Stimulated activated CD4-positive, alpha-beta T cell treated with anti-CD3 and anti-CD28 coated beads, Interleukin-12 subunit alpha, Interleukin-12 subunit beta, amount 100 ng/mL, for 4 hours (primary cell): ENCODE measurements at regions not wholly inside any gene's neighbourhood (a gene's known extent, or its start where the extent isn't known, plus 50 kb on each side); places are given as distances from the start of the nearest gene placed in this dataset.
"Not testable (repeated sequence)": the region's sequence is repeated elsewhere in the genome, so short reads cannot be mapped to it uniquely, and the experiment has no call there.

ENCODE experiments used
- DNase-seq: peaks from one replicate; pipeline ENCODE4 v3.0.0-alpha.2; 2020

DNA sequence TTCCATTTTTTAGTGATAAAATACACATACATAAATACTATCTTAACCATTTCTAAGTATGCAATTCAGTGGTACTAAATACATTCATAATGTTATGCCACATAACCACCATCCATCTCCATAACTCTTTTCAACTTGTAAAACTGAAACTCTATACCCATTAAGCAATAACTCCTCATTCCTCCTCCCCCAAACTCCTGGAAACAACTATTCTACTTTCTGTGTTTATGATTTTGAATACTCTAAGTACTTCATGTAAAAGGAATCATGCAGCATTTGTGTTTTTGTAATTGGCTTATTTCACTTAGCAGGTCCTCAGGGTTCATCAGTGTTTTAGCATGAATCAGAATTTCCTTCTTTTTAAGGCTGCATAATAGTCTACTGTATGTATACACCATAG, 131.8 kb downstream of the TES start:
- DNase-seq, result no peak

GRCh38 chr7:116347151-116347832, 137.0 kb downstream of the TES start:
- DNase-seq, result no peak

DNA sequence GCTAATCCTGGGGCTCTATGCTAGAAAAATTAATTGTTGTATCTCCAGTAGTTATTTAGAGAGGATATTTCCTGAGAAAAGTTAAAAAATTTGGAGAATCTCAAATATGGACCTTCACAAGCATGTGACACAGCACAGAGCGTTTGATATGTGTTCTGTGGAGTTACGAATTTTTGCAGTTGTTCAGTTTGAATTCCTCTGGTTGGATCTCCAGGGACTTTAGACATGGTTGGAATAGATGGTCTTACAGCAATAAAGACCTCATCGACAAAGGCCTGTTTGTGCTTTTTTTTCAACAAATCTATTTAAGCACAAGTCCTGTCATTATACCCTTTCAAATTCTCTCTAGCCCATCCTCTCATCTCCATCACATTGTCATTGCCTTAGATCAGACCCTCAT, 138.0 kb downstream of the TES start:
- DNase-seq, result no peak

GRCh38 chr7:116351966-116352365, 141.6 kb downstream of the TES start:
- DNase-seq, result no peak

DNA sequence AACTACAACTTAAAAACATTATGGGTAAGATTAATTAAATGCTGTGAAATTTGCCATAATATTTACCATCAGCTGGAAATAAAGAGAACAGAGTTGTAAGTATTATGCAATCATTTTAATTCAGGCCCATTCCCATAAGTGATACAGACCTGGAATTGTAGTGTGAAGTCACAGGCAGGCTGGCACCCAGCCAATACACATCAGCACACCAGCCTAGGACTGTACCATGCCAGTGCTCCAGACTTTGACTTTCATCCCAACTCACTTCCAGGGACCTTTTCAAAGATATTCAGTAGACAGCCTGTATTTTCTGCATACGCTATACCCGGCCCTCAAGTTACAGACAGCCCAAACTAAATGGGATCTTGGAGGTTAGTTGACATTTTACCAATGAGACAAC, 143.3 kb downstream of the TES start:
- DNase-seq, result no peak

- DNase-seq, result no peak
Measured at GRCh38 chr7:116354171-116354545, 143.8 kb downstream of the TES start.

DNA sequence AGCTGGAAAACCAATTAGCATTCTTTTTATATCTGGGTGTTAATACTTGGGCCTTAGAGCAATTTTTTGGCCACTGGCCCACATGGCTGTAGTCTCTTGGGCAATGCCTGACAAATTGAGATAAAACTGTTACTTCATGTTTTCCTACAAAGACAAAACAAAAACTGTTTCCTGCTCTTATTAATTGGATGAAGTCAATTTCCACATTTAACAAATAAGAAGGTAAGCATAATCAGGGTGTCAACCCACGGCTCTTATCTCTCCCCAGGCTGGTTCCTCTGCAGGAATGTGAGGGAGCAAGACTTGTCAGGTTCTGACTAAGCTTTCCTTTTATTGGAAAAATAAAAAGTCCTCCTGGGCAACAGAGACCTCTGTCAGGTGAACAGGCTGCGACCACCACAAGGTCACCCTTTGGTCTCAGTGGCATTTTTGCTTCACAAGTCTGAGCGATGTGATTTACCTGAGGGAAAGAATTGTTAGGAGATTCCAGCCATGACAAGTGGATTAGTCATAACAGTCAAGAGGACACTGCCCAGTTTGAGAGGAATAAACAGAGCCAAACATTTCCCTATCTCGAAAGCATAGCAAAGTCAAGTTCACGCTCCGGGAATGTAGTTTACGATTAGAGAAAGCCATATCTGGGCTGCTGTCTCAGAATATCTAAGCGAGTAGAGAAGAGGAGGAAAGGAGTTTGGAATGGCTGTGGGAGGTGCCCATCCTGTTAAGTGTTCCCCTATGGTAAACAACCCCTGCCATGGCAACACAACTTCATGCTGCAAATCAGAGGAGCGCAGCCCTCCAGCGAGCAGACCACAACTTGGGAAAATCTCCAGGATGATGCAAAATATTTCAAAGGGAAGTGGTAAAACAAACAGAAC, 144.4 kb downstream of the TES start:
- no peak for DNase-seq

DNA sequence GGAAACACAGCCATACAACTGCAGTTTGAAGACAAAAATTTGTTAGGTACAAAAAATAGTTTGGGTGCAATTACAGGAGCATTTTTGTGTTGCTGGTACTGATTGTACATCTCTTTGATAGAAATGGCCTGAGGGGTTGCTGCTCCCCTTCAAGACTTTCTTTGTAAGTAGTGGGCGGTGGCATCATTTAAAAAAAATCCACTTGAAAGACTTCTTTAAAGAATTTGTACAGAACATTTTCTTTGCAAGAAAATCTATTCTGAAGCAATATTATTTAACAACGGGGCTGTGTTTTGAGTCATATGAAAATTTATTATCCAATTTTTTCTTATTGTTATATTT, 144.1 kb upstream of the CAV2 start:
- no peak for DNase-seq

- DNase-seq, result no peak
Measured at GRCh38 chr7:116356333-116356965, 143.1 kb upstream of the CAV2 start.

DNA sequence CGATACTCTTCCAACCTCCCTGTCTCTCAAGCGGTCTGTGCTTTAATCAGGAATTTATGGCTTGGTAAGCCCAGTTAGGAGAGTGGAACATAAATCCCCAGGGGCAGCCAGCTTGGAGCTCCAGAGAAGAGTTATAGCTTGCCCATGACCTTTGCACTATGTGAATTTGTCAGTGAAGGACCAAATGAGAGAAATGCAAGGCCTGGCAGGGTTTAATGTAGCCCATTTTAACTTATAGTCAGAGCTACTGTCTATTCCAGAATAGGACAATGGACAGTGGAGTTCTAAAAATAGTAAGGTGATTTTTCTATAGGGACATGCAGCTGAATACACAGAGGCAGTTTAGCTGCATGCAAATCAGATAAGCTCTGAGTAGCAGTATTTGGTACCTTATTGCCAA, 142.6 kb upstream of the CAV2 start:
- DNase-seq, result no peak

DNA sequence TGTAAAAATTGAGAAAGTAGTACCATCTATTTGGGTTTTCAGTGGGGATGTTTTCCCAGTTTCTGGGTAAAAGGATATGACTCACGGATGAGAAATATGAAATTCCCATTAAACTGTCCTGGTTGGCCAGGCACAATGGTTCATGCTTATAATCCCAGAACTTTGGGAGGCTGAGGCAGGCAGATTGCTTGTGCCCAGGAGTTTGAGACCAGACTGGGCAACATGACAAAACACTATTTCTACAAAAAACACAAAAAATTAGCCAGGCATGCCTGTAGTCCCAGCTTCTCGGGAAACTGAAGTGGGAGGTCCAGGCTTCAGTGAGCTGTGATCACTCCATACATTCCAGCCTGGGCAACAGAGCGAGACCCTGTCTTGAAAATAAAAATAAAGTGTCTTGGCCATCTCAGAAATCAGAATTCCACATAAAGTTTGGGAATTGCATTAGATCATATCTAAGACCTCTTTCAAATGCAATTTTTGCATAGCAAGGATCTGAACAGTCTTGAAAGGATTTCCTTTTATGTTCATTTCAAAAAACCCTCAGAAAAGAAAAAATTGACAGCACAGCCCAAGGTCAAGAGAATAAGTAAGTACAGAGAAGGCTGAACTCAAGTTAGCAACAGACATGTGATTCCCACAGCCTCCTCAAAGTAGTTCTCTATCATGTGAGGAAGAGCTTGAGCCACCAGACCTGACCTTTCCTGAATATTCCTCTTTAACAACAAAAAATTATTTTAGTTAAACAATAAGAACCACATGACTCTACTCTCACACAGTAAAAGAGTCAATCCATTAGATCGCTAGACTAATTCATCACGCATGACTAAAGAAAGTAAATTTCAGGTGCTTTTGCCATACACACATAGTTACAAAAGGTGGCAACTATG, 141.5 kb upstream of the CAV2 start:
- DNase-seq, result no peak

DNA sequence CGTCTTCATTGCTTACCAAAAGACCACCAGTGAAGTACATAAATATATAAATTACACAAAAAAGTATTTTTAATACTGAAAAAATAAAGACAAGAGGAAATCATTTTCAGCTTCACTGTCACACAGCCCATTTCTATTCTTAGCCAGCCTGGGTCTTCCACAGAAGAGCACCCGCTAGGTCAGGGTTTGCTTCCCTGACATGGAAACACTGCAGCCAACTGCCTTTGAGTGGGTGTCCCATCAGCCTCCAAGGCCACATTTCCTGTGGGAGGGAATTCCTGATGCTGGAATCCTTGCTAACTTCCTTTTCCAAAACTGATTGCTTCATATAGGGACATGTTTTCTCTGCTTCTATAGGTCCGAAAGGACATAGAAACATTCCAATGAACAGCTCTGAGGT, 137.8 kb upstream of the CAV2 start:
- no peak for DNase-seq

DNA sequence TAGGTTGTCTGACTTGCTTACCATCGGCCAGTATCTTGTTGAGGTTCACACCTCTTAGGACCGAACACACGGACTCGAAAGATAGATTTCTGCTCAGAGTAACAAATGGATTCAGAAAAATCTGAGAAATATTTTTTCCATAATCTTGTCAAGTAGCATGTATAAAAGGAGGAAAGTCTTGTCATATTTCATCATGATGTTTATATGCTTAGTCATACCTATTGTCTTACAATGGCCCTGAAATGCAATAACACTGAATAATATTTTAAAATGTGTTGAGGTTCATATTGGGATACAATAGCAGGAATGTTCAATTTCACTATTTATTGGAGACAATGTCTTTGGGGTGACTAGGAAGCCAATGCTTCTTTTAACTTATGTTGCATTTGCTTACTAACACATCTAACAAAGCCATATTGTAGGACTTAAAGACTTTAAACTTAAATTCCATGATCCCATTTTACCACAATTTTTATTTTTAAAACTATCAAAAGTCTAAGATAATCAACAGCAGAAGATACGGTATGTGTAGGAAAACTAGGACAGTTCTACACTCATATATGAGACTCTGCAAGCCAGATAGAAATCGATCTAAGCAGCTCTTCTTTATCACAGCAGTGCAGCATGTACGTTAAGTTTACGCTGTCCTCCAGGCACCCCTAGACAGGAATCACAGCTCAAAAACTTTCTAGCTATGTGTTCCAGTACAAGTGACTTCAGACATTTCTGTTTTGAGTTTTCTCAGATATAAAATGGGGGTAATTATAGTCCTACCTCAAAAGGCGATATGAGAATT, 135.7 kb upstream of the CAV2 start:
- DNase-seq, result no peak

DNA sequence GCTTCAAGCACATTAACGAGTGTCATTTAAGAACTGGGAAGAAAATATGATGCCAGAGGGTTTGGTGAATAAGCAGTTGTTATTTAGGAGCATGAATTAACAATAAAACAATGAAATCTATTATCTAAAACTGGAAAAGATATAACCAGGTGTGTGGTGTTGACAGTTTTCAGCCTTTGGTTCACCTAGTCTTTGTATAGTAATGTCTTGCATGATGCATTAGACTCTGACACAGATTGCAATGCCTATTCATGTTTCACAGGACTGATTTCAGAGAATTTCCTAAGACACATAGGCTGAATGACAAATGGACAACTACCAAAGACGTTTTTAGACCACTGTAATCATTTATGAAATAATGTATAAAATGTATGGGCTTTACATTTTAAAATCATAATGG, 135.1 kb upstream of the CAV2 start:
- DNase-seq, result no peak

DNA sequence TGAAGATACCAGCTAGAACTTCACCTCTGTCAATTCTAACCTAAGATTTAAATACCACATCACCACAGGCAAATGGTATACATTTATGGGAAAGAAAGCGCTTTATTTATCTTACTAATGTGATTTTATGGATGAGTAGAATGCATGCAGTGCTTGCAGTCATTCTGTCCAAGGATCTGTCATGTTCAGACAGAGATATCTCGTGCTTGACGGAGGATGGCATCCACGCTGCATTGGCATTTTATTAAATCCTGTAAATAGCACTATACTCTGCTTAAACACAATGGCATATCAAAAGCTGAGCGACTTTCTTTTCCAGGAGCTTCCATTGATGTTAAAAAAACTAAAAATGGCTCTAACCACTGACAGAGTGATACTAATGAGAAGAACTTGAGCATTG, 133.7 kb upstream of the CAV2 start:
- DNase-seq, result no peak

DNA sequence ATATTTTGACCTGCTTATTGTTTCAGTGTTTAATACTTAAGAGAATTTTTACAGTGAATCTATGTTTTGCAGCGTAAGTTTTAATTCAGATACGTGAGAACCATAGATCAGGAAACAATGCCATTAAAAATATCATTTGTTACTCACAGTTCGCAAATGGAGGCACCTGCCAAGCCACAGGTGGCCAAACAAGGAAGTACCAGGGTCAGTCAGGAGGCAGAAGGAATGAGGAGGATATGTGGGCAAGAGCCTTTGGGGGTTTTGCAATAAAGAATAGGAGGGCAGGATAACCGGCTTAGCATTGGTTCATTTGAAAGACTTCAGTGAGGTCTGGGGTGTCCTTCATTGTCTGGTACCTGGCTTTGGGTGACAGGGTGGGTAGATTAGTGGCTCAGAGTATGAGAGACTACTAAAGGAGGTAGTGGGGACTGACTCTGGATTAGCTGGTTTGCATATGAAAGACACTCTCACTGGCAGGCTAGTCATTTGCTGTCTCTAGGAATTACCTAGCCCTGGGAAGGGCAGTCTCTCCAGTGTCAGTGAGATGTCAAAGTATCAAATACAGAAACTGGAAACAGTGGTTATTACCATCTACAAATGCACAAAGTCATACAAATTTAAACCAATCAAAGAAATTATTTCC, 132.2 kb upstream of the CAV2 start:
- no peak for DNase-seq

GRCh38 chr7:116368965-116369364, 130.6 kb upstream of the CAV2 start:
- no peak for DNase-seq

GRCh38 chr7:116371536-116371935, 128.0 kb upstream of the CAV2 start:
- DNase-seq, result not testable (repeated sequence)

GRCh38 chr7:116373229-116373628, 126.3 kb upstream of the CAV2 start:
- DNase-seq, result not testable (repeated sequence)

DNA sequence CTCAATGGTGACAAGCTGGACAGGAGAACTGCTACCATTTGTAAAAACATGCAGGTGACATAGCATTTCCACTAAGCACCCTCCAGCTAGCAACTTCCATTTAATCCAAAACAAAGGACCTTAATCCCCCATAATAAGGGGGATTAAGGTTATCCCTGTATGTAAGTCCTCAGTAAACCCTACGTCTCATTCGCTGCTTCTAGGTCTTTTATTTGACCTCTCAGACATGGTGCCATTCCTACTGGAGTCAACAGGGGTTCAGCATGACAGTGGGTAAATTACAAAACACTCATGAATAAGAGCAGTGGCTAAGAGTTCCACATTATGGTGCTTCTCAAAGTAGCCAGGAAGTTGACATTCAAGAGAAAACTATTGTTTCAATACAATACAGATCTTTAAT, 121.8 kb upstream of the CAV2 start:
- DNase-seq, result no peak

DNA sequence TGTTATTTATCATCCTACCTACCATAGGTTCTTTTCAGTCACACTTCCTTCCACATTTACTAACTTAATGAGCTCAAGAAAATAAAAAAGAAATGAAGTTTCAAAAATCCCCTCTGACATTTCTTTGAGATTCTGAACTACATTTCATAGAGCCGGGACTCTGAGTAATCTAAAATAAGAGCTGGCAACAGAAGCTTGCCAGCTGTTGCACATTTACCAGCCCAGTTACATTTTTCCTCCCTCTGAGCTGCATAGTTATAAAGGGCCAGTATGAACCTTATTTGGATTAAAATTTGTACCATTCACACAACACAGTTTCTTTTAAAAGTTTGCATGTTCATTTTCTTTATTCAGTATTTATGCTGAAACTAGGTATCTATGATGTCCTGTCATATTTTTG, 119.5 kb upstream of the CAV2 start:
- no peak for DNase-seq

DNA sequence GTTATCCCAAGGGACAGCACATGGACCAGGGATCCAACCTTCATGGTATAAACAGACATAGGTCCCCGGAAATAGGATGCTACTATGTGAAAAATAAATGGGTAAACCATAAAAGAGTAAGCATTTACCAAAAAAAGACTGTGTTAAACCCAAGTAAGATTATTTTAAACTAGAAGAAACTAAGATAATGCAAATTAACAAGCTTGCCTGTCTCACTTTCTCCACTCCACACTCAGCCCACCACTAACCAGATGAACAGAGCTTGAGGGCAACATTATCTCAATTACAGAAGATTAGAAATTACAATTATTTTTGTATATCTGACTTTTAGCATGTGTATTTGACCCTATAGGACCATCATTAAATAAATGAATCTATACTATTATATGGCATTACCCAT, 117.2 kb upstream of the CAV2 start:
- DNase-seq, result no peak
